HG03460 (cell line): ENCODE measurements at regions not wholly inside any gene's neighbourhood (a gene's known extent, or its start where the extent isn't known, plus 50 kb on each side); places are given as distances from the start of the nearest gene placed in this dataset.

Experiments
- ATAC-seq: cut with Tn5 transposase; IDR thresholded peaks from one replicate; pipeline ENCODE4 v1.9.1; 2021; ENCODE audit not compliant: unreplicated experiment

GRCh38 chr3:104519468-104520227 is 847.1 kb upstream of the ALCAM start:
- no peak for ATAC-seq

- peak; percentile 37 for ATAC-seq
Measured at GRCh38 chr3:104520228-104520655, 846.5 kb upstream of the ALCAM start.

- peak; percentile 49 for ATAC-seq
Measured at GRCh38 chr3:104521606-104522336, 844.9 kb upstream of the ALCAM start.

GRCh38 chr3:104523136-104523535 is 843.6 kb upstream of the ALCAM start:
- ATAC-seq = no peak

DNA sequence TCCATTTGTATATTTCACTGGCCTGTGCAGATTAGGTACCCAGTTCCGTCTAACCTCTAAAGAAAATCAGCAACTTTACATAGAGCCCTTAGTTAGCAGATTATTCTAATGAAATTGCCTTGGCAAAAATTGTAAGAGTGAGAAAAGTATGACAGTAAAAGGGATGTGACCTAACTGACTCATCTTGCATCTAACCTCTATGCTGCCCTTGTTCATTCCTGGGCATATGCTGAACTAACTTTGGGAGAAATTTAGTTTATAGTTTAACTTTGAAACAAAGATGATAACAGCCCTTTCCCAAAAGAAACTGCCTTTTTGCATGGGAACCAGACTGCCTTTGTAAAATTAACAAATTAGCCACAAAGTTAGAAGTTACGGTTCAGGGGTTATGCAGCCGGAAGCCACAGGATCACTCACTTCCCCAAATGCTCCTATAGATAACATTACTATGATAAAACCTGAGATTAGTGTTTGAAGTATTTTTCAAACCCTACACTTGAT is 839.8 kb upstream of the ALCAM start:
- peak; percentile 86 for ATAC-seq

DNA sequence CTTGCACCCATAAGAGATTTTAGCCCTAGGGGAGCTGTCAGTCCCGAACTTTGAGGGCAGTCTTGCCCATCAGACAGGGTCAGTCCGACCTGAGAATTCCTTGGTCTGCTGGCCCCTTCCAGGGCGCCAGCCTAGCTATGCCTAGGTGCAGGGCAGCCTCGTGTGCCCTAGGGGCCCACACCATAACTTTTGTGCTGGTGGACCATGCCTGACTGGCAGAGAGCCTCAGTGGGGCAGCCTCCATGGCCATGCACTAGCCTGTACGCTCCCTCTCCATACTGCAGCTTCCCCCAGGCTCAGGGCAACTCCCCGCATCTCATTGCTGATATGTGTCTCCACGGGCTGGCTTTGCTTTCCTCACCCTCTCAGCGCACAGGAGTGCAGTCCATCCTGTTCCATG is 835.8 kb upstream of the ALCAM start:
- no peak for ATAC-seq

DNA sequence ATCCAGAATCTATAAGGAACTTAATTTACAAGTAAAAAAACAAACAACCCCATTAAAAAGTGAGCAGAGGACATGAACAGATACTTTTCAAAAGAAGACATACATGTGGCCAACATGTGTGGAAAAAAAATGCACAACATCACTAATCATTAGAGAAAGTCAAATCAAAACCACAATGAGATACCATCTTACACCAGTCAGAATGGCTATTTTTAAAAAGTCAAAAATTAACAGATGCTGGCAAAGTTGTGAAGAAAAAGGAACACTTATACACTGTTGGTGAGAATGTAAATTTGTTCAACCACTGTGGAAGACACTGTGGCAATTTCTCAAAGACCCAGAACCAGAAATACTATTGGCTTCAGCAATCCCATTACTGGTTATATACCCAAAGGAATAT is 830.0 kb upstream of the ALCAM start:
- ATAC-seq = peak; percentile 83

- no peak for ATAC-seq
Measured at GRCh38 chr3:104537323-104537722, 829.4 kb upstream of the ALCAM start.

GRCh38 chr3:104546301-104546700 is 820.4 kb upstream of the ALCAM start:
- no peak for ATAC-seq

DNA sequence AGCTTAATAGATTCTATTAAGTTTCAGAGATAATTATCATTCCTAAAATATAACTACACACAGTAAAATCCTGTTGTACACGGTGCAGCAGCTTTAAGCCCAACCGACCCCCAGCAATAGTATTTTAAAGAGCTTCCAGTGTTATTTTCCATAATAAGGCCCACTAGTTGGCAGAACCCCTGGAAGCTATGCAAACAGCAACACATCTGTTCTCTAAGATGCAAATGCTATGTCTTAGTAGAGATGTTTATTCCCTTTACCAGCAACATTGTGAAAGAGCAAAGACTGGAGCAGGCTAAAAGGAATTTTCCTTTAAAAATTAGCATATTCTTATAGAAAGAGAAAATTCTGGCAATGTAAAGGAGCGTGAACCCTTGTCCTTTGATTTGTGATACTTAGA is 819.7 kb upstream of the ALCAM start:
- ATAC-seq = no peak

- ATAC-seq = no peak
Measured at GRCh38 chr3:104548401-104548800, 818.3 kb upstream of the ALCAM start.

GRCh38 chr3:104549099-104549714 is 817.5 kb upstream of the ALCAM start:
- no peak for ATAC-seq

DNA sequence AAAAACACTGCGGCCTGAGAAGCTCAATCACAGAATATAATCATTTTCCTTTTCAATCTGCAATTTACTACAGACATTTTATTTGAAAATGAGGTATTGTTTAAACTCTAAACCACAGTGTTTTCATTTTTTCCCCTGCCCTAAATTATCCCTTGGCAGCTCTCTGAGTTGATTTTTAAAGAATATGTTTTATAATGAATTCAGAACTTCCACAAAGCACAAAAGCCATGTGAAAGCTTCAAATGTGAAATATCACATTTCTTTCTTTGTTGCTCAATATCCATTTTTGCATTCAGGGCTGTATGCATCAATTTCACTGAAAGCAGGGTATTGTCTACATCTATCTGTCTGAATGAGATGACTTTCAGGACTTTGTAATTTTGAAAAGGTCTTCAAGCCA is 813.6 kb upstream of the ALCAM start:
- no peak for ATAC-seq

GRCh38 chr3:104554425-104554824 is 812.3 kb upstream of the ALCAM start:
- ATAC-seq = no peak

- no peak for ATAC-seq
Measured at GRCh38 chr3:104555728-104556127, 811.0 kb upstream of the ALCAM start.

GRCh38 chr3:104556372-104557078 is 810.2 kb upstream of the ALCAM start:
- ATAC-seq = no peak

DNA sequence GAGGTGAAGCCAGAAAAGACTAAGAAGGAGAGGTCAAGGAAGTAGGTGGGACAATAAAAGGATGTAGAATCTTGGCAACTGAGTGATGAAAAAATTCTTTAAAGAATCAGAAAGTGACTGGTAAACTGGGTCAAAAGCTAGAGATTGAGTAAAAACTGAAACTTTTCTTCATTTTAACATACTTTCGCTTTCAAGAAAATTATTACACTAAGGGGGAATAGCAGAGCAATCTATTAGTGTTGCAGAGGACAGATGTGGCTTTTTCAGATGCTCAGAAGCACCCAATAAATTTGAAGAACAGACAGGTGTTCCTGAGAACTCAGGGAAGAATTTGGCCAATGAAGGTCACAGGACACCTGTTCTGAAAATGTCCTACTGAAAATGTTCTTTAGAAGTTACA is 805.4 kb upstream of the ALCAM start:
- no peak for ATAC-seq

DNA sequence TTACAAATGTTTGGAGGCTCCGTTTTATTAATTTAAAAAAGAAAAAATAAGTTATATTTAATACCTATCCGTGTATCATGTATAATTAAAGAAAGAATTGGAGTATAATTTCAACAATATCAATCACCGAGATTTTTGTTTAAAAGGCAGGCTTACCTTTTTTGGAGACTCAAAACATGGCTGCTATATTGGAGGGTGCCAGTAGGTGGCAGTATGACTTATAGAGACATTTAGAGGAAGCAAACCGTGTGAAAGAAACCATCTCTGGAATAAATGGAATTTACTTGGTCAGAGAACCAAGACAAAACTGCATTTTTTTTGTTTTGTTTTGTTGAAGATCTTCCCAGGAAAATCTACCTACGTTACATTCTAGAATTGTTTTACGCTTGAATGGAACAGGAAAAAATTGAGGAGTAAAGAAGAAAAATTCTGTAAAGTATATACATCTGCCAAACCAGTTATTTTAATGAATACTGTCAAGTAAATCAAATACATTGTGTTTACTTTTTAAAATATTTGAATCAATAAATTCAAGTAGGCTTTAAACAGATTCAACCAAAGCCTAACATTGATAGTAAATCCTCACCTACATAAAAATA is 802.6 kb upstream of the ALCAM start:
- no peak for ATAC-seq

DNA sequence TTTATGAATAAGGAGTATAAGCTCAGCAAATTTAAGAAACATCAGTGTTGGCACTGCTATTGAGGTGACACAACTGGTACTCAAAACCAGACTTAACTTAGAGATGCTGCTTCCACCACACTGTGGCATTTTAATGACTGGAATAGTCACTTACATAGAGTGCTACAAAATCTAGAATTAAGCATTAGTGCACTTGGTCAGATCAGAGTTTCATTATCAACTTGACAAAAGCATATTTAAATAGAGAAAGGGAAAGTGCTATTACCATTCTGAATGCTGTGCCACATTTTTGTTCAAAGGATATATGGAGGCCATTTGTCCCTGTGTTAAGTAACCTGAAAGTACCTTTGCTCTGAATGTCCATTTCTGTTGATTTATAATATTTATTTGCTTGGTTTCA is 800.7 kb upstream of the ALCAM start:
- ATAC-seq = no peak

DNA sequence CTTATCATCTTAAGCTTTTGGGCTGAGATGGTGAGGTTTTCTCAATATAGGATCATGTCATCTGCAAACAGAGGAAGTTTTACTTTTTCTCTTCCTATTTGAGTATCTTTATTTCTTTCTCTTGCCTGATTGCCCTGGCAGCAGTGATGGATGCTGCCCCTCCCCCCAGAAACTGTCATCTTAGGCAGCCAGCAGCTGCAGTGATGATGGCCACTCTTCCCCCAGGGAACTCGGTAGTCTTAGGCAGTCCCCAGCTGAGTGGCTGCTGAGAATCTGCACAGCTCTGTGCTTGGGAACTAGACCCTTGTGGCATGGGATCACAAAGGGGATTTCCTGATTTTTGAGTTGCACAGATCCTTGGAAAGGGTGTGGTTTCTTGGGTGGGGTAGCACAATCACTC is 791.1 kb upstream of the ALCAM start:
- no peak for ATAC-seq

DNA sequence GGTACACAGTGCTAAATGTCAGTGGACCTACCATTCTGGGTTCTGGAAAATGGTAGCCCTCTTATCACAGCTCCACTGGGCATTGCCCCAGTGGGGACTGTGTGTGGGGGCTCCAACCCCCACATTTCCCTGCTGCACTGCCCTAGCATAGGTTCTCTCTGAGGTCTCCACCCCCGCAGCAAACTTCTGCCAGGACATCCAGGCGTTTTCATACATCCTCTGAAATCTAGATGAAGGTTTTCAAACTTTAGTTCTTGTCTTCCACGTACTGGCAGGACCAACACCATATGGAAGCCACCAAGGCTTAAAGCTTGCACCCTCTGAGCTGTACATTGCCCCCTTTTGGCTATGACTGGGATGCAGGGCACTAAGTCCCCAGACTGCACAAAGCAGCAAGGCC is 788.2 kb upstream of the ALCAM start:
- ATAC-seq = no peak
